Gastroesophageal sphincter (tissue), 4 donors: ENCODE measurements at regions not wholly inside any gene's neighbourhood (a gene's known extent, or its start where the extent isn't known, plus 50 kb on each side); places are given as distances from the start of the nearest gene placed in this dataset.

ENCODE experiments used
- ATAC-seq: fragments of 150-250 bp; one replicate; pipeline ENCODE4 v1.9.1; 2016; ENCODE audit warnings: mild to moderate bottlenecking, moderate library complexity
- H3K27ac ChIP-seq, 4 donors: fragments of 200-600 bp; sonication (generic) in 3 of 4; 1 replicate in 3 of 4; 2 replicates in 1 of 4; pipeline ENCODE4 v1.5.1; 2016 to 2019
- H3K27me3 ChIP-seq: fragments of 200-600 bp; sonication (generic); one replicate; pipeline ENCODE4 v1.5.1; 2019
- H3K36me3 ChIP-seq, 2 donors: fragments of 200-600 bp; sonication (generic); one replicate each; pipeline ENCODE4 v1.5.1; 2019; ENCODE audit warnings: control low read depth in 1 of 2
- H3K4me1 ChIP-seq, 3 donors: fragments of 200-600 bp; sonication (generic); 1 replicate in 2 of 3; 2 replicates in 1 of 3; pipeline ENCODE4 v1.5.1; 2016 to 2019; ENCODE audit warnings: control low read depth in 2 of 3
- H3K4me3 ChIP-seq, 2 donors: fragments of 200-600 bp; sonication (generic); one replicate each; pipeline ENCODE4 v1.5.1; 2019; ENCODE audit warnings: mild to moderate bottlenecking in 1 of 2, moderate library complexity in 1 of 2
- H3K9me3 ChIP-seq, 3 donors: fragments of 200-600 bp; sonication (generic); one replicate each; pipeline ENCODE4 v1.5.1; 2017 to 2019; ENCODE audit warnings: control low read depth in 2 of 3
- EP300 ChIP-seq: sonication (generic); formaldehyde crosslinking; IDR thresholded peaks from one replicate; pipeline ENCODE4 v1.6.1; 2017; ENCODE audit warnings: antibody characterized with exemption, mild to moderate bottlenecking
- POLR2A ChIP-seq, 2 donors: fragments of 450-650 bp; IDR thresholded peaks; one replicate each; pipeline ENCODE4 v1.6.1; 2017; ENCODE audit warnings: antibody characterized with exemption in 2 of 2, mild to moderate bottlenecking in 2 of 2, moderate library complexity in 1 of 2
- POLR2AphosphoS5 ChIP-seq: sonication (generic); formaldehyde crosslinking; IDR thresholded peaks from one replicate; pipeline ENCODE4 v1.6.1; 2017; ENCODE audit warnings: antibody characterized with exemption
- WGBS, 2 donors: methylation state at CpG; one replicate each; pipeline ENCODE4 v1.1.5; 2018; ENCODE audit warnings: low coverage in 1 of 2; 5-methylcytosine and 5-hydroxymethylcytosine counted together
- TF ChIP-seq, protein P1 (sequence below), 4 experiments: fragments of 200-600 bp in 2 of 4; fragments of 450-650 bp in 2 of 4; sonication (generic) in 1 of 4; IDR thresholded peaks; one replicate each; pipeline ENCODE4 v1.5.1; 2017 to 2019; ENCODE audit warnings: antibody characterized with exemption in 4 of 4, mild to moderate bottlenecking in 2 of 4, moderate library complexity in 2 of 4

DNA sequence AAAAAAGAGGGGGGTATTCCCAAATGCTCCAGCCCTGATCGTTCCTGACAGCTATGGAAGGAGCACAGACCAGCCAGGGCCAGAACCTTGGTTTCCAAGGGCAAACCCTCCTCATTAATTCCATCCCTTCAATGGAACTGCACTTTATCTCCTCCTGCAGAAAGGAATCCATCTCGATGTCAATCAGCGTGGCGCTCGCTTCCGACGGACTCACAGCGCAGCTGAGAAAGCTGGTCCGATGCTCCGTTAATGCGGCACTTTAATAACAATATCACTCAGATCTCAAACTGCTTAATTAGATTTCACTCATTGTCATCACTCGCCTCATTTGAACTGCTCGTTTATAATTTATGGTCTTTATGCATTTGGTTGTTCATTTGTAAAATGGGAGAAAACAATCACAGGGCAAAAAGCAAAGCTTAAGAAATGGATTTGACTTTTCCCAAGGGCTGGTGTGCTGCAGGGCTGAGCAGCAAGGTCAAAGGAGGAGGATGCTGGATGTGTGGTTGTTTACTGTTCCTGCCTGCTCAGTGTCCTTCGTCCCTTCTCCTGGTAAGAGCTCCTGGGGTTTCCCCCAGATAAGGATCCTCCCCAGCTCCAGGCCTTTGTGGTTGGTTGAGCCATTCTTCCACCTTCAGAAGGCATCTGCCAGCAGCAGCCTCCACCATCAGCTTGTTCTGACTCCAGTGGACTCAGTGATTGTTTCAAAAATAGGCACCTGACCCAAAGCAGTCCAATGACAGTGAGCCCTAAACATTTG, 152.7 kb downstream of the ANKRD60 start:
- H3K27ac ChIP-seq, result no peak overlapping the region
- no peak overlapping the region for H3K4me3 ChIP-seq
- TF ChIP-seq, protein P1, sequence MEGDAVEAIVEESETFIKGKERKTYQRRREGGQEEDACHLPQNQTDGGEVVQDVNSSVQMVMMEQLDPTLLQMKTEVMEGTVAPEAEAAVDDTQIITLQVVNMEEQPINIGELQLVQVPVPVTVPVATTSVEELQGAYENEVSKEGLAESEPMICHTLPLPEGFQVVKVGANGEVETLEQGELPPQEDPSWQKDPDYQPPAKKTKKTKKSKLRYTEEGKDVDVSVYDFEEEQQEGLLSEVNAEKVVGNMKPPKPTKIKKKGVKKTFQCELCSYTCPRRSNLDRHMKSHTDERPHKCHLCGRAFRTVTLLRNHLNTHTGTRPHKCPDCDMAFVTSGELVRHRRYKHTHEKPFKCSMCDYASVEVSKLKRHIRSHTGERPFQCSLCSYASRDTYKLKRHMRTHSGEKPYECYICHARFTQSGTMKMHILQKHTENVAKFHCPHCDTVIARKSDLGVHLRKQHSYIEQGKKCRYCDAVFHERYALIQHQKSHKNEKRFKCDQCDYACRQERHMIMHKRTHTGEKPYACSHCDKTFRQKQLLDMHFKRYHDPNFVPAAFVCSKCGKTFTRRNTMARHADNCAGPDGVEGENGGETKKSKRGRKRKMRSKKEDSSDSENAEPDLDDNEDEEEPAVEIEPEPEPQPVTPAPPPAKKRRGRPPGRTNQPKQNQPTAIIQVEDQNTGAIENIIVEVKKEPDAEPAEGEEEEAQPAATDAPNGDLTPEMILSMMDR (IDR thresholded peaks at IDR 0.05), result no peak
- TF ChIP-seq POLR2AphosphoS5, result no peak
- no peak for TF ChIP-seq EP300
- TF ChIP-seq POLR2A (IDR thresholded peaks at IDR 0.05), result no peak
- H3K36me3 ChIP-seq, result no peaks in the 10 kb centered on the region
- peaks cover 23% of the 10 kb centered on the region for H3K27me3 ChIP-seq
- 82 to 94% methylated on average over 11 to 13 of the region's 14 CpGs for WGBS, 2 donors
- peaks cover 0 to 14% (median 4%) of the 10 kb centered on the region in 3 donors for H3K4me1 ChIP-seq
- peaks cover 0 to 6% (median 0%) of the 10 kb centered on the region in 3 donors for H3K9me3 ChIP-seq
- no peak for ATAC-seq

DNA sequence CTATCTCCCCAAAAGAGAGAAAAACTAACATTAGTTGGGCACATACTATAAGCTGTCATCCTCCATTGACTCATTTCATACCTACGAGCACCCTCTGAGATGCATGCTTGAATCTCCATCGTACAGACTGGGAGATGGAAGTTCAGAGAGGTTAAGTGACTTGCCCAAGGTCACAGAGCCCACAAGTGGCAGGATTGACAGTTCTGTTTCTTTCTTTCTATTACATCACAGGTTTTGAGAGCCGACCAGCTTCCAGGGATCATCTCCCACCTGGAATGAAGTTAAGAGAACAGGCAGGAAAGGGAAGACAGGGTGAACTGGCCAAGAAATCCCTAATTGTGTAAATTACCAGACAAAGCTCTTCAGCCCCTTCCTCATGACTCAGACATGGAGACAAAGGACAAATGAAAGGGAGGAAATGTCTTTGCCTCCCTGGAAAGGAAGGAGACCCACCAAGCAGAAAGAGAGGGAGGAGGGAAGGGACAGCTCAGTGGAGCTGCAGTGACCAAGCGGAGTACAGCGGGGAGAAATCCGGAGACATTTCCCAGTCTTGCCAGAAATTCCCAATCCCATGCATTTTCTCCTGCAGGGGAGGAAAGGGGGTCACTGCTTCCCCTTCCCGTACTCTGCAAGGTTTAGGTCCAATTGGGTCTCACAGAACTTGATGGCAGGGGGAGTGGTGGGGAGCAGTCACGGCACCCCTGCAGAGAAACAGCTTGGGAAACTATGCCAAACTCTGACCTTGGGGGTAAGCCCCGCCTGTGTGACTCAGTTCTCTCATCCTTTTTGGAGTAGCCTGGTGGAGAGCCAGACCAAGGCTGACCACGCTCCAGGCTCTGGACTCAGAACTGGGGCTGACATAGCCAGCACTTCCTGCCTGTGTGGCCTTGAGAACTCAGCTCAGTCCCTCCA, 154.3 kb downstream of the ANKRD60 start:
- ATAC-seq, result peak; percentile 52
- H3K27me3 ChIP-seq, result peaks cover 27% of the 10 kb centered on the region
- H3K27ac ChIP-seq, result no peak overlapping the region
- TF ChIP-seq, protein P1 (IDR thresholded peaks at IDR 0.05), result no peak
- TF ChIP-seq POLR2AphosphoS5, result no peak
- TF ChIP-seq POLR2A (IDR thresholded peaks at IDR 0.05), result no peak
- TF ChIP-seq EP300, result no peak
- H3K4me1 ChIP-seq, result peaks cover 0 to 12% (median 4%) of the 10 kb centered on the region in 3 donors
- no peak overlapping the region for H3K4me3 ChIP-seq
- peaks cover 0 to 6% (median 0%) of the 10 kb centered on the region in 3 donors for H3K9me3 ChIP-seq
- WGBS, 2 donors, result 63 to 77% methylated on average over 5 to 9 of the region's 10 CpGs
- no peaks in the 10 kb centered on the region for H3K36me3 ChIP-seq

DNA sequence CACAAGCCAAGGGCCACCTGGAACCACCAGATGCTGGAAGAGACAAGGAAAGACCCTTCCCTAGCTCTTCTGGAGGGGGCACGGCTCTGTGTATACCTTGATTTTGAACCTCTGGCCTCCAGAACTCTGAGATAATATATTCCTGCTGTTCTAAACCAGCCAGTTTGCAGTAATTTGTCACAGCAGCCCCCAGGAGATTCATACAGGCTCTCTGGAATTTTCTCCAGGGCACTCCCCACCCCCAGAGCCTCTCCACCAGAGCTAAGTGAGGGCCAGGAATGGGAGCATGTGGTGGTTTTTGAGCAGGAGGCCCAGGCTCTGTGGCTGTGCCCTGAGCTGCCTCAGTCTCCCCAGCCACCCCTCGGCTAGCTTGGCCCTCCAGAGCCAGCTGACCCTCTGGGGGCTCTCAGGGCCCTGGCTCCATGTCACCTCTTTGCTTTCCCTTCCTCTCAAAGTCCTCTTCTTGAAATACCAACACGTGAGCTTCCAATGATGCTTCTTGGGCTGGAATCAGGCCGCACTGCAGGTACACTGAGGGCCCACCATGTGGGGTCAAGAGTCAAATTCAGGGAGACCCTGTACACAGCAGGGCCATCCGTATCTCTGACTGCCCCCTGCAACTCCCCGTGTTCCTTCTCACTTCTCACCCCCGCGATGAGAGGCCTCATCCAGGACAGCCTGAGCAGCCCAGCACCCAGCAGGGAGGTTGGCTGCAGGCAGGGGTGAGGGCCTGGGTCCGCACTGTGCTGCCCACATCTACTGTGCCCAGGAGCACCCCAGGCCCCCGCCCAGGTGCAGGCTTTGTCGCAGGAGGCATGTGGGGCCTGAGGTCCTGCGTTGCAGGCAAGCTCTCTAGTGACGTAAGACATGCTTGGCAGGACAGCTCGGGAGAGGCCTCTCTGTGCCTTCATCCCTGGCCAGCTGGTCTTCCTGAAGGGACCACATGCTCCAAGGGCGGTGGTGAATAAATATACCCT, 155.5 kb downstream of the ANKRD60 start:
- no peak overlapping the region for H3K4me3 ChIP-seq
- ATAC-seq, result no peak

DNA sequence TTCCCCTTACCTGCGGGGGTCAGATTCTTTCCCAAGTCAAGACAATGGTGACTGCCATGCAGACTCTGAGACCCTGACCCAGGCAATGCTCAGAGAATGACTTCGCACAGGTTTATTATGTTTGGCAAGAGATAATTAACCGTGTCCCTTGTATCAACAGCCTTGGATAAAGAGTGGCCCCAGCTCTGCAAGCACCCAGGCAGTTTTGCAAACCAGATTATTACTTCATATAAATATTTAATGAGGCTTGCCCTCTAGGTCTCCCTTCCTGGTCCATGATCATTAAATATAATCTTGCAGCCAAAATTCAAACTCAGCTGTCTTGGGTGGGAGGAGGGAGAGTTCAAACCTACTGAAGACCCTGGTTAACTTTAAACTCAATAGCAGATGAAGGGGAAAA, 156.5 kb downstream of the ANKRD60 start:
- Histone ChIP-seq H3K4me3 (no peak overlapping the region), H3K9me3 (peaks cover 0 to under 1% (median 0%) of the 10 kb centered on the region in 3 donors), H3K27me3 (peaks cover 27% of the 10 kb centered on the region), H3K27ac (no peak overlapping the region), H3K4me1 (peaks cover 0 to 10% (median 4%) of the 10 kb centered on the region in 3 donors), H3K36me3 (no peaks in the 10 kb centered on the region)
- TF ChIP-seq, protein P1 (IDR thresholded peaks at IDR 0.05), result no peak
- TF ChIP-seq POLR2A (IDR thresholded peaks at IDR 0.05) (no peak), EP300 (no peak), POLR2AphosphoS5 (no peak)
- ATAC-seq, result no peak
- WGBS, 2 donors, result 75 to 82% methylated on average over 3 of the region's 3 CpGs

More for the DNA sequence above, 155.5 kb downstream of the ANKRD60 start:
- Histone ChIP-seq H3K27me3 (peaks cover 27% of the 10 kb centered on the region), H3K9me3 (peaks cover 0 to 6% (median 0%) of the 10 kb centered on the region in 3 donors), H3K4me1 (peaks cover 0 to 10% (median 4%) of the 10 kb centered on the region in 3 donors), H3K27ac (no peak overlapping the region), H3K36me3 (no peaks in the 10 kb centered on the region)
- TF ChIP-seq EP300 (no peak), POLR2AphosphoS5 (no peak), POLR2A (IDR thresholded peaks at IDR 0.05) (no peak)
- TF ChIP-seq, protein P1 (IDR thresholded peaks at IDR 0.05), result no peak
- 74 to 89% methylated on average over 1 to 5 of the region's 15 CpGs for WGBS, 2 donors
